HCT116 (cell line): ENCODE measurements at regions not wholly inside any gene's neighbourhood (a gene's known extent, or its start where the extent isn't known, plus 50 kb on each side); places are given as distances from the start of the nearest gene placed in this dataset.

Source experiments
- ATAC-seq: fragments of 200-7000 bp; cut with Tn5 transposase; 2 replicates; pipeline ENCODE4 v1.9.1; 2020; ENCODE audit warnings: mild to moderate bottlenecking, moderate library complexity
- BruUV-seq: library from RNA; stranded (reverse); fragments of 400-500 nt; replicated peaks from 2 replicates; lab custom pipeline; 2021; lab: Mats Ljungman, UMichigan
- CTCF ChIA-PET: fragments of 300-600 bp; sonication (Branson Sonifier 250); formaldehyde crosslinking; loops from one replicate; lab custom pipeline; 2021; ENCODE audit warnings: antibody characterized with exemption; lab: Charles Lee
- POLR2A ChIA-PET: fragments of 300-600, 350-600 bp; sonication (Branson Sonifier 250); formaldehyde crosslinking; loops from one replicate; lab custom pipeline; 2021; ENCODE audit warnings: antibody characterized with exemption; lab: Charles Lee
- RAD21 ChIA-PET, 2 experiments: fragments of 300-600 bp; sonication (Branson Sonifier 250); formaldehyde crosslinking; loops; one replicate each; lab custom pipeline; 2023; ENCODE audit warnings: low total read pairs in 2 of 2; ENCODE audit not compliant: uncharacterized antibody in 2 of 2, unreplicated experiment in 2 of 2, low non-redundant PET in 1 of 2; lab: Charles Lee
- DNase-seq: peaks from one replicate; pipeline ENCODE4 v3.0.0-alpha.2; 2010; ENCODE audit warnings: low read depth, low spot score
- H2AFZ ChIP-seq: fragments of 200-600 bp; shearing (Covaris generic), sonication (generic); 2 replicates; pipeline ENCODE4 v1.6.1; 2017; ENCODE audit warnings: low read depth, mixed run types, mixed read lengths, antibody characterized with exemption, low read length; ENCODE audit not compliant: poor library complexity, severe bottlenecking
- H3K27ac ChIP-seq: 2 replicates; pipeline ENCODE4 v1.5.1; 2012; ENCODE audit warnings: low read depth, low read length
- H3K27me3 ChIP-seq: fragments of 200-600 bp; sonication (generic); 2 replicates; pipeline ENCODE4 v1.6.1; 2016; ENCODE audit warnings: mixed run types, low read length, mixed read lengths; ENCODE audit not compliant: insufficient read depth
- H3K36me3 ChIP-seq, 2 experiments: fragments of 200-500 bp in 1 of 2; fragments of 200-600 bp in 1 of 2; sonication (Bioruptor generic) in 1 of 2; sonication (generic) in 1 of 2; 2 replicates each; pipeline versions ENCODE4 v1.5.1 to v1.6.1; 2014 to 2016; ENCODE audit warnings: low read length in 2 of 2, inconsistent platforms in 1 of 2, mixed read lengths in 1 of 2, mixed run types in 1 of 2; ENCODE audit not compliant: insufficient read depth in 2 of 2, control insufficient read depth in 1 of 2
- H3K4me1 ChIP-seq, 2 experiments: fragments of 200-600 bp in 1 of 2; sonication (generic) in 1 of 2; 2 replicates each; pipeline versions ENCODE4 v1.5.1 to v1.6.1; 2012 to 2017; ENCODE audit warnings: low read length in 2 of 2, inconsistent platforms in 1 of 2, mild to moderate bottlenecking in 1 of 2, mixed read lengths in 1 of 2, mixed run types in 1 of 2, moderate library complexity in 1 of 2; ENCODE audit not compliant: insufficient read depth in 2 of 2, control insufficient read depth in 1 of 2
- H3K4me2 ChIP-seq: fragments of 200-600 bp; sonication (generic); 2 replicates; pipeline ENCODE4 v1.6.1; 2017; ENCODE audit warnings: mixed run types, low read length, mixed read lengths
- H3K4me3 ChIP-seq, 2 experiments: fragments of 200-600 bp in 1 of 2; sonication (generic) in 1 of 2; replicated peaks in 1 of 2; 2 replicates each; pipeline ENCODE4 v1.5.1; 2011 to 2016; ENCODE audit warnings: low read length in 2 of 2, control low read depth in 1 of 2, low read depth in 1 of 2, mild to moderate bottlenecking in 1 of 2, mixed read lengths in 1 of 2, mixed run types in 1 of 2
- H3K79me2 ChIP-seq: fragments of 200-600 bp; sonication (generic); 2 replicates; pipeline ENCODE4 v1.6.1; 2017; ENCODE audit warnings: mild to moderate bottlenecking, mixed run types, low read length, moderate library complexity, mixed read lengths; ENCODE audit not compliant: insufficient read depth
- H3K9ac ChIP-seq: fragments of 200-600 bp; sonication (generic); 2 replicates; pipeline ENCODE4 v1.6.1; 2016; ENCODE audit warnings: low read length, mixed read lengths
- H3K9me2 ChIP-seq: fragments of 200-600 bp; sonication (generic), shearing (Covaris generic); 2 replicates; pipeline ENCODE4 v1.6.1; 2017; ENCODE audit warnings: mixed run types, mild to moderate bottlenecking, moderate library complexity; ENCODE audit not compliant: insufficient read depth
- H3K9me3 ChIP-seq, 2 experiments: fragments of 200-500 bp in 1 of 2; fragments of 200-600 bp in 1 of 2; sonication (Bioruptor generic) in 1 of 2; sonication (generic) in 1 of 2; 2 replicates each; pipeline ENCODE4 v1.6.1; 2014 to 2017; ENCODE audit warnings: low read length in 2 of 2, mixed read lengths in 2 of 2, inconsistent platforms in 1 of 2, low read depth in 1 of 2, mild to moderate bottlenecking in 1 of 2, mixed run types in 1 of 2, moderate library complexity in 1 of 2; ENCODE audit not compliant: control insufficient read depth in 1 of 2, insufficient read depth in 1 of 2
- H4K20me1 ChIP-seq: fragments of 200-600 bp; sonication (generic), shearing (Covaris generic); 2 replicates; pipeline ENCODE4 v1.6.1; 2017; ENCODE audit warnings: mixed run types, mild to moderate bottlenecking, moderate library complexity; ENCODE audit not compliant: insufficient read depth
- CBX3 ChIP-seq: IDR thresholded peaks from 2 replicates; pipeline ENCODE4 v1.6.1; 2012; ENCODE audit warnings: low read depth
- CEBPB ChIP-seq: IDR thresholded peaks from 2 replicates; pipeline ENCODE4 v1.6.1; 2012; ENCODE audit warnings: low read depth
- ELF1 ChIP-seq: IDR thresholded peaks from 2 replicates; pipeline ENCODE4 v1.6.1; 2012; ENCODE audit warnings: low read depth, borderline replicate concordance
- EZH2phosphoT487 ChIP-seq: fragments of 200-600 bp; IDR thresholded peaks from 2 replicates; pipeline ENCODE4 v1.6.1; 2018; ENCODE audit warnings: antibody characterized with exemption, borderline replicate concordance
- FOSL1 ChIP-seq: IDR thresholded peaks from 2 replicates; pipeline ENCODE4 v1.6.1; 2012; ENCODE audit warnings: low read depth
- POLR2AphosphoS5 ChIP-seq: IDR thresholded peaks from 2 replicates; pipeline ENCODE4 v1.6.1; 2011; ENCODE audit warnings: mild to moderate bottlenecking, low read depth, low read length, moderate library complexity
- SIN3A ChIP-seq: IDR thresholded peaks from 2 replicates; pipeline ENCODE4 v1.6.1; 2012; ENCODE audit warnings: low read depth
- SRF ChIP-seq: IDR thresholded peaks from 2 replicates; pipeline ENCODE4 v1.6.1; 2012; ENCODE audit warnings: low read depth
- TCF7L2 ChIP-seq: IDR thresholded peaks from 2 replicates; pipeline ENCODE4 v1.7.0; 2011; ENCODE audit warnings: borderline replicate concordance, inconsistent platforms; ENCODE audit not compliant: insufficient read depth, insufficient read length; ENCODE audit errors: extremely low read depth
- YY1 ChIP-seq: IDR thresholded peaks from 2 replicates; pipeline ENCODE4 v1.6.1; 2011; ENCODE audit warnings: low read length, low read depth, moderate library complexity, mild to moderate bottlenecking; ENCODE audit not compliant: insufficient replicate concordance; ENCODE audit errors: extremely low read depth
- ZFX ChIP-seq: fragments of 450-650 bp; IDR thresholded peaks from 2 replicates; pipeline ENCODE4 v1.6.1; 2017
- ZNF274 ChIP-seq: fragments of 200-500 bp; sonication (Bioruptor generic); IDR thresholded peaks from 2 replicates; pipeline ENCODE4 v1.6.1; 2014; ENCODE audit warnings: mild to moderate bottlenecking, low read depth, low read length, inconsistent platforms
- intact Hi-C: fragments of 100-400 bp; cut with micrococcal nuclease; formaldehyde crosslinking; loops from 2 replicates; pipeline ENCODE4 v1.10.0; 2022
- TF ChIP-seq, protein P1 (sequence below), 3 experiments: fragments of 200-600 bp in 1 of 3; sonication (generic) in 1 of 3; IDR thresholded peaks in 2 of 3; conservative IDR thresholded peaks in 1 of 3; 2 replicates each; pipeline ENCODE4 v1.5.1; 2012 to 2017; ENCODE audit warnings: low read depth in 2 of 3, low read length in 2 of 3, antibody characterized with exemption in 1 of 3, borderline replicate concordance in 1 of 3, control low read depth in 1 of 3, mild to moderate bottlenecking in 1 of 3, mixed read lengths in 1 of 3, mixed run types in 1 of 3, moderate library complexity in 1 of 3; ENCODE audit not compliant: insufficient read depth in 1 of 3
- TF ChIP-seq, protein P2 (sequence below): IDR thresholded peaks from 2 replicates; pipeline ENCODE4 v1.6.1; 2012; ENCODE audit warnings: low read depth
- TF ChIP-seq, protein P3 (sequence below): IDR thresholded peaks from 2 replicates; pipeline ENCODE4 v1.6.1; 2012
- TF ChIP-seq, protein P4 (sequence below): IDR thresholded peaks from 2 replicates; pipeline ENCODE4 v1.6.1; 2012

DNA sequence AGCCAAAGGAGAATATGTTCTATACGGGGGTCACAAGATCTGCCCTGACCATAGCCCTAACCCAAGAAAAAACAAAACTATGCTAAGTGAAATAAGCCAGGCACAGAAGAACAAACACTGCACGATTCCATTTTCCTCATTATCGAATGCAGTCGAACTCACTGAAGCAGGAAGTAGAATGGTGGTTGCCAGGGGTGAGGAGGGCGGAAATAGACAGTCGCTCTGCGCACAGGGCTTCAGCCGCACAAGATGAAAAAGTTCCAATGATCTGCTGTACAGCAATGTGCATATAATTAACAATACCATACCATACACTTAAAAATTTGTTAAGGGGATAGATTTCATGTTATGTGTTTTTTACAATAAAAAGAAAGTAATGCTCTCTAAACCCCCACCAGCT, 257.7 kb downstream of the TXNL1 start:
- no peaks in the 10 kb centered on the region for H3K4me1 ChIP-seq
- ChIA-PET POLR2A (no interaction called here), RAD21 (no interaction called here)

More for the DNA sequence above, 257.7 kb downstream of the TXNL1 start:
- no peak for TF ChIP-seq ZFX
- no peak for TF ChIP-seq CBX3
- TF ChIP-seq TCF7L2: no peak
- TF ChIP-seq, protein P1, sequence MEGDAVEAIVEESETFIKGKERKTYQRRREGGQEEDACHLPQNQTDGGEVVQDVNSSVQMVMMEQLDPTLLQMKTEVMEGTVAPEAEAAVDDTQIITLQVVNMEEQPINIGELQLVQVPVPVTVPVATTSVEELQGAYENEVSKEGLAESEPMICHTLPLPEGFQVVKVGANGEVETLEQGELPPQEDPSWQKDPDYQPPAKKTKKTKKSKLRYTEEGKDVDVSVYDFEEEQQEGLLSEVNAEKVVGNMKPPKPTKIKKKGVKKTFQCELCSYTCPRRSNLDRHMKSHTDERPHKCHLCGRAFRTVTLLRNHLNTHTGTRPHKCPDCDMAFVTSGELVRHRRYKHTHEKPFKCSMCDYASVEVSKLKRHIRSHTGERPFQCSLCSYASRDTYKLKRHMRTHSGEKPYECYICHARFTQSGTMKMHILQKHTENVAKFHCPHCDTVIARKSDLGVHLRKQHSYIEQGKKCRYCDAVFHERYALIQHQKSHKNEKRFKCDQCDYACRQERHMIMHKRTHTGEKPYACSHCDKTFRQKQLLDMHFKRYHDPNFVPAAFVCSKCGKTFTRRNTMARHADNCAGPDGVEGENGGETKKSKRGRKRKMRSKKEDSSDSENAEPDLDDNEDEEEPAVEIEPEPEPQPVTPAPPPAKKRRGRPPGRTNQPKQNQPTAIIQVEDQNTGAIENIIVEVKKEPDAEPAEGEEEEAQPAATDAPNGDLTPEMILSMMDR (IDR thresholded peaks at IDR 0.05 in 2 of 3, conservative IDR thresholded peaks at IDR 0.05 in 1 of 3; ENCODE audit: borderline replicate concordance in 1 of 3, insufficient read depth in 1 of 3, low read depth in 2 of 3, low read length in 2 of 3): no peak
- TF ChIP-seq, protein P2, sequence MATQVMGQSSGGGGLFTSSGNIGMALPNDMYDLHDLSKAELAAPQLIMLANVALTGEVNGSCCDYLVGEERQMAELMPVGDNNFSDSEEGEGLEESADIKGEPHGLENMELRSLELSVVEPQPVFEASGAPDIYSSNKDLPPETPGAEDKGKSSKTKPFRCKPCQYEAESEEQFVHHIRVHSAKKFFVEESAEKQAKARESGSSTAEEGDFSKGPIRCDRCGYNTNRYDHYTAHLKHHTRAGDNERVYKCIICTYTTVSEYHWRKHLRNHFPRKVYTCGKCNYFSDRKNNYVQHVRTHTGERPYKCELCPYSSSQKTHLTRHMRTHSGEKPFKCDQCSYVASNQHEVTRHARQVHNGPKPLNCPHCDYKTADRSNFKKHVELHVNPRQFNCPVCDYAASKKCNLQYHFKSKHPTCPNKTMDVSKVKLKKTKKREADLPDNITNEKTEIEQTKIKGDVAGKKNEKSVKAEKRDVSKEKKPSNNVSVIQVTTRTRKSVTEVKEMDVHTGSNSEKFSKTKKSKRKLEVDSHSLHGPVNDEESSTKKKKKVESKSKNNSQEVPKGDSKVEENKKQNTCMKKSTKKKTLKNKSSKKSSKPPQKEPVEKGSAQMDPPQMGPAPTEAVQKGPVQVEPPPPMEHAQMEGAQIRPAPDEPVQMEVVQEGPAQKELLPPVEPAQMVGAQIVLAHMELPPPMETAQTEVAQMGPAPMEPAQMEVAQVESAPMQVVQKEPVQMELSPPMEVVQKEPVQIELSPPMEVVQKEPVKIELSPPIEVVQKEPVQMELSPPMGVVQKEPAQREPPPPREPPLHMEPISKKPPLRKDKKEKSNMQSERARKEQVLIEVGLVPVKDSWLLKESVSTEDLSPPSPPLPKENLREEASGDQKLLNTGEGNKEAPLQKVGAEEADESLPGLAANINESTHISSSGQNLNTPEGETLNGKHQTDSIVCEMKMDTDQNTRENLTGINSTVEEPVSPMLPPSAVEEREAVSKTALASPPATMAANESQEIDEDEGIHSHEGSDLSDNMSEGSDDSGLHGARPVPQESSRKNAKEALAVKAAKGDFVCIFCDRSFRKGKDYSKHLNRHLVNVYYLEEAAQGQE: no peak
- no peak for TF ChIP-seq EZH2phosphoT487
- no peak for TF ChIP-seq YY1
- TF ChIP-seq ELF1: no peak
- TF ChIP-seq ZNF274: no peak
- no peak for TF ChIP-seq POLR2AphosphoS5
- TF ChIP-seq, protein P3, sequence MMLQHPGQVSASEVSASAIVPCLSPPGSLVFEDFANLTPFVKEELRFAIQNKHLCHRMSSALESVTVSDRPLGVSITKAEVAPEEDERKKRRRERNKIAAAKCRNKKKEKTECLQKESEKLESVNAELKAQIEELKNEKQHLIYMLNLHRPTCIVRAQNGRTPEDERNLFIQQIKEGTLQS: no peak
- TF ChIP-seq SRF: no peak
- TF ChIP-seq, protein P4, sequence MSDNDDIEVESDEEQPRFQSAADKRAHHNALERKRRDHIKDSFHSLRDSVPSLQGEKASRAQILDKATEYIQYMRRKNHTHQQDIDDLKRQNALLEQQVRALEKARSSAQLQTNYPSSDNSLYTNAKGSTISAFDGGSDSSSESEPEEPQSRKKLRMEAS: no peak
- TF ChIP-seq SIN3A: no peak
- no peak for TF ChIP-seq FOSL1
- TF ChIP-seq CEBPB: no peak
- TF ChIP-seq, all 23 proteins: peak for 0
- Histone ChIP-seq H4K20me1 (no peaks in the 10 kb centered on the region), H2AFZ (no peak overlapping the region), H3K27ac (no peak overlapping the region), H3K4me2 (no peak overlapping the region), H3K9me2 (no peaks in the 10 kb centered on the region), H3K36me3 (no peaks in the 10 kb centered on the region), H3K9ac (no peak overlapping the region), H3K79me2 (no peaks in the 10 kb centered on the region), H3K4me3 (no peak overlapping the region), H3K9me3 (peaks cover 0 to 2% of the 10 kb centered on the region in 2 experiments; a peak in 1 of 4 replicates), H3K27me3 (no peaks in the 10 kb centered on the region)
- ATAC-seq (no peak), DNase-seq (no peak)
- no TSS peak for BruUV-seq
- intact Hi-C loops: no loop called here
- CTCF ChIA-PET: no interaction called here
